GM10266 (cell line): ENCODE measurements at regions not wholly inside any gene's neighbourhood (a gene's known extent, or its start where the extent isn't known, plus 50 kb on each side); places are given as distances from the start of the nearest gene placed in this dataset.

ENCODE experiments used
- DNase-seq: peaks from one replicate; pipeline ENCODE4 v3.0.0; 2012; ENCODE audit errors: extremely low spot score
- CTCF ChIP-seq: IDR thresholded peaks from 2 replicates; pipeline ENCODE4 v1.5.1; 2012; ENCODE audit warnings: mild to moderate bottlenecking, low read depth; ENCODE audit not compliant: control insufficient read depth, insufficient read depth; ENCODE audit errors: missing control alignments

- no peak for DNase-seq
- TF ChIP-seq CTCF, result no peak
Measured at GRCh38 chr10:90192825-90193224, 491.4 kb downstream of the KIF20B start.

DNA sequence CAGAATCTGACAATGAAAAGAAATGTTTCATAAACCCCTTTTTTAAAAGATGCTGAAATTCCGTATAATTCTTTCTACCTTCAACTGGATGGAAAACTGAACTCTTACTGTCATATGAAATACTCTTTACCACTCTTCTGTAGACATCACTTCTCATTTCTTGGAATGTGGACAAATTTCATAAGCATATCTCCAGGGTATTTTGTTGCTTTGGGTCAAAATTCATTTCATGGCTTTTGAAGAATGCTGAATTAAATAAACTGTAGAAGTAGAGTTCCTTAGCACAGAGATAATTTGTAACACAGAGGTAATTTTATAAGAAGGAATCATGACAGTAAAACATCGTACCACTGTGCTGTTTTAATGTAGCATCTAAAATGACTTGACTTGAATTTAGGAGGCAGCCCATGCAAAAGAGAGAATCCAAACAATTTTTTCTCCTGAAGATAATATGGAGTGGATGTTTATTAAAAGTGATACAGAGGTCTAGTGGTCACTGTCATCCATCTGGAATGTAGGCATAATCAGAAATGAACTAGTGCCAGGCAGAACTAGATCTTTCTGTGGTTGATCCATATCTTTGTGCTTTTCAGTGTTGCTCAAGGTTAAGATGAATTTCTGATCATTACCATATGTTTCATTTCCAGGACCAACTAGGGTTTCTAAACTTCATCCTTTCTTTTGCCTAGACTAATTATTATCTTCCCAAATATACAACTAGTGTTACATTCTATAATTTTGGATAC, 492.0 kb downstream of the KIF20B start:
- no peak for TF ChIP-seq CTCF
- DNase-seq, result no peak

DNA sequence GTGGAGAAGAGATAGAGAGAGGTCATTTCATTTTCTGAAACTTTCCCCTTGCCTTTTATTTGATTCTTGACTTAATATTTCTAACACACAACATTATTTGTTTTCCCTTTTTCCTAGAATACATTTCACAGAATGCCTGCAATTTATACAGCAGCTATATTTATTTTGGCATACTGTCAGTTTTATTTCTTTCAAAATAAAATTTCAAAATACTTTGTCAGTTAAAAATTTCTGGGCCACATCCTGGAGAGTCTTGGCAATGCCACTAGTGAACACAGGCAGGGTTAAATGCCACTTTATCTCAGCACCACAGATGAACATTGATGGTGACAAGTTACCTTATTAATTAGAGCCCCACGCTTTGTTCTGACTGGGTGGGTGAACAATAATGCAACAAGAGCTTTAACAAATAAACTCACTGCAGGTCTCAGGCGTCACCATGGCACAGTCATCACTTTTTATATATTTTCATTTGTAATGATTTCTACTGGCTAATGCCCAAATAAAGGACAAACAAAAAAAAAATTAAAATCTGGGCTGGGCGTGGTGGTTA, 494.0 kb downstream of the KIF20B start:
- no peak for TF ChIP-seq CTCF
- DNase-seq, result no peak

DNA sequence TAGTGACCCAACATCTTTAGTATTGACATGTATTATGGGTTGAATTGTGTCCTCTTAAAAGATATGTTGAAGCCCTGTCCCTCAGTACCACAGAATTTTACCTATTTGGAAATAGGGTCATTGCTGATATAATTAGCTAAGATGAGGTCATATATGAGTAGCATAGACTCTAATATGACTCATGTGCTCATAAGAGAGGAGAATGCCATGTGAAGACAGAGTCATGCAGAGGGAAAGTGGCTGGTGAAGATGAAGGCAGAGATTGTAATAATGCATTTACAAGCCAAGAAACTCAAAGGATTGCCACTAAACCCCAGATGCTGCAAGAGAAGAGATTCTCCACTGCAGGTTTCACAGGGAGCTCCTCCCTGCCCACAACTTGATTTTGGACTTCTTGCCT, 496.4 kb downstream of the KIF20B start:
- TF ChIP-seq CTCF, result no peak
- no peak for DNase-seq

- no peak for DNase-seq
- TF ChIP-seq CTCF, result no peak
Measured at GRCh38 chr10:90199093-90199492, 497.7 kb downstream of the KIF20B start.

- no peak for TF ChIP-seq CTCF
- no peak for DNase-seq
Measured at GRCh38 chr10:90199513-90199912, 498.1 kb downstream of the KIF20B start.

- no peak for TF ChIP-seq CTCF
- no peak for DNase-seq
Measured at GRCh38 chr10:90204131-90204955, 503.0 kb downstream of the KIF20B start.
